Suppressor macrophage treated with lipopolysaccharide for 4 hours (primary cell): ENCODE measurements at regions not wholly inside any gene's neighbourhood (a gene's known extent, or its start where the extent isn't known, plus 50 kb on each side); places are given as distances from the start of the nearest gene placed in this dataset.

ENCODE experiments used
- DNase-seq: peaks from one replicate; pipeline ENCODE4 v3.0.0-alpha.2; 2020

- DNase-seq = no peak
Measured at GRCh38 chr11:91798240-91798639, 426.4 kb upstream of the FAT3 start.

- DNase-seq = no peak
Measured at GRCh38 chr11:91796999-91797398, 427.6 kb upstream of the FAT3 start.

- no peak for DNase-seq
Measured at GRCh38 chr11:91795139-91795887, 429.3 kb upstream of the FAT3 start.

DNA sequence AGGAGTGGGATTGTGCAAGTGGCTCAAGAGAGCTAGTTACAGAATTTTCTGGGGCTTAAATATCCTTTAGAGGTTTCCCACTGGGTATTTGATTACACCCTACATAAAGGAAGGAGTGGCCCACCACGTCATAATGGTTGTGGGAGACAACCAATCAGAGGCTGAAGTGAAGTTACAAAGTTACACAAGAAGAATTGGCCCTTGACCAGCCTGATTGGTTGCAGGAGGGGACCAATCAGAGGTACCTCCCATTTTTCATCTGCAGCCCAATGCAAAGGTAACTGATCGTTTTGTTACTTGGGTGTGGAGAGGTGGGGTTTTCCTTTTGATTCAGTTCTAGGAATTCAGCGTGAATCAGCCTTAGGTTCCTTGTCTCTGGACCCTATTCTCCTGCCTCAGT lies 430.5 kb upstream of the FAT3 start:
- no peak for DNase-seq

GRCh38 chr11:91792779-91793262 lies 431.8 kb upstream of the FAT3 start:
- DNase-seq = no peak

DNA sequence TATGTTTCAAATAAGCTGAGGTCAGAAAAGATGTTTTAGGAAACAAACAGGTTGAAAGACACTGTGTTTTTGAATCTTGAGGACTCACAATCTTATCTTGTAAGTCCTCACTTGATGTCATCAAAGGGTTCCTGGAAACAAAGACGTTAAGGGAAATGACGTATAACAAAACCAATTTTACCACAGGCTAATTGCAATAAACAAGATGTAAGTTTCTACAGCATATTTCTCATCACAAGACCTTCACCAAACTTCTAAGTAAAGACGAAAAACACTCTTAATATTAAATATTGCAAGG lies 433.5 kb upstream of the FAT3 start:
- no peak for DNase-seq

DNA sequence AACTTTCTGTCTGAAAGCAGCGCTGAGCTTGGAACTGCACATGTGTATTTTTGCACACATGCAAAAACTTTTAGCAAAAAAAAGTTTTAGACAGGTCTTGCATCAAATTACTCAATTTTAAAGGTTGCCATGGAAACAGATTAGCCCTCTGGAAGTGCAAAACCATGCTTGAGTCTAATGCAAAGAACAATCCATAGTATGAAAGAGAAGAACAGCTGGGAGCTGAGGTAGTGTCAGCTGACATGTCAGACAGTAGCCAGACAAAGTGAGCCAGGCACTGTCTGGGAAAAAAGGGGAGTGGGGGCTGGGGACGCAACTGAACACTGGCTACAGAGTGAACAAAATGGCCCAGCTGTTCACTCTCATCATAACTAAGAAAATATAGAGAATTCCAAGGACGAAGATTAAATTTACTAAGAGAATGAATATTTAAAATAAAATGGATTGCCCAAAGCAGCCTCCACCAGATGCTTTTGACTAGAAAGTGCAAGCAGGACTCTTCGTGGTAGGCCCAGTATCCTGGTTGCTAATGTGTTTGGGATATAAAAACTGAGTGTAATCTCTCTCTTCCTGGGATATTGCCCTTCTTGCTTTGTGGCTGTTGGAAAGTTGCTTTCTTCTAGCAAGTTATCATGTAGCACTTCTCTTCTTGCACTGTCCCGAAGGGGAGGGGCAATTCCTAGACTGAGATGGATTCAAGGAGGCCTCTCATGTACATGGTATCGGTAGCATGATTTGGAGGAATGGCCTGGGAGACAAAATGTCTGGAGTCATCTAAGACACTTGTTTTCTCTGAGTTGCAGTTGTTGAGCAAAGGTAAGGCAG lies 434.1 kb upstream of the FAT3 start:
- no peak for DNase-seq

DNA sequence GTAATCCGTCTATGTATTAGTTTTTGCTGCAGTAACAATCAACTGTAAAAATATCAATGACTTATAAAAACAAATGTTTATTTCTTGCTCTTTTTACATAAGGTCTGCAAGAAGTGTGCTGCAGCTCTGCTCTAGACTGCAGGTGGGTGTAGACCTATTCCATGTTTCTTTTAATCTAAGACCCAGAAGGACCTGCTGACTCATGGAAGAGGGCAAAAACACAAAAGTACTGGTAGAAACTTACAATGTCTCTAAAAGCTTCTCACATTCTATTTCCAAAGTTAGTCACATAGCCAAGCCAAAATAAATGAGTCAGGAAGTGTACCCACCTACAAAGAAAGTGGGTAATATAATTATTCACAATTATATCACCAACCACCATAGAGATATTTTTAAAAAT lies 435.9 kb upstream of the FAT3 start:
- no peak for DNase-seq

- no peak for DNase-seq
Measured at GRCh38 chr11:91786097-91786496, 438.5 kb upstream of the FAT3 start.

- no peak for DNase-seq
Measured at GRCh38 chr11:91783173-91783572, 441.4 kb upstream of the FAT3 start.

- DNase-seq = no peak
Measured at GRCh38 chr11:91778758-91779157, 445.9 kb upstream of the FAT3 start.

DNA sequence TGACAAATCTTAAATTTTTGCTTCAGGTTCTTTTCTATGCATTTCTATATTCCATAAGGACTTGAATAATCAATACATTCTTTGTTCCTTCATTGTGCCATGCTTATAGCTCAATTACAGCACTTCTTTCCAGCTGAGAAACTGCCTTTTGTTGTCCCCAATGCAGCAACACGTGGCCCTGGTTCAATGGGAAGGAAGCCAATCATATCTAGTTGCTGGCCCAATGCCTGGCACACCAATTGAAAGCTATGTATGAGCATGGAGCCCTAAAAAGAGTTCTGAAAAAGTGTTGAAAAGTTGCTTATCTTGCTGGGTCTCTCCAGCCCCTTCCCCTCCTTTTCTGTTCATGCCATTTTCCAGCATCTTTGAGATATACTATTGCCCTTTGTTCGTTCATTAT lies 448.0 kb upstream of the FAT3 start:
- DNase-seq = no peak

DNA sequence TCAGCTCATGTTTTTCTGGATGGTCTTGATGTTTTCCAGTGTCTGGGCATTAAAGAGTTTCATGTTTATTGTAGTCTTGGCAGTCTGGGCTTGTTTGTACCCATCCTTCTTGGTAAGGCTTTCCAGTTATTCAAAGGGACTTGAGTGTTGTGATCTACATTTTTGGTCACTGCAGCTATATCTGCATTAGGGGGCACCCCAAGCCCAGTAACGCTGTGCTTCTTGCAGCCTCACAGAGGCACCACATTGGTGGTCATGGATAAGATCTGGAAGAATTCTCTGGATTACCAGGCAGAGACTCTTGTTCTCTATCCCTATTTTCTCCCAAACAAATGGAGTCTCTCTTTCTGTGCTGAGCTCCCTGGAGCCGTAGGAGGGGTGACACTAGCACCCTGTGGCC lies 451.5 kb upstream of the FAT3 start:
- no peak for DNase-seq

- no peak for DNase-seq
Measured at GRCh38 chr11:91771961-91772360, 452.7 kb upstream of the FAT3 start.

- no peak for DNase-seq
Measured at GRCh38 chr11:91768783-91769182, 455.8 kb upstream of the FAT3 start.

GRCh38 chr11:91763331-91763730 lies 461.3 kb upstream of the FAT3 start:
- no peak for DNase-seq

GRCh38 chr11:91761406-91762025 lies 463.1 kb upstream of the FAT3 start:
- no peak for DNase-seq

DNA sequence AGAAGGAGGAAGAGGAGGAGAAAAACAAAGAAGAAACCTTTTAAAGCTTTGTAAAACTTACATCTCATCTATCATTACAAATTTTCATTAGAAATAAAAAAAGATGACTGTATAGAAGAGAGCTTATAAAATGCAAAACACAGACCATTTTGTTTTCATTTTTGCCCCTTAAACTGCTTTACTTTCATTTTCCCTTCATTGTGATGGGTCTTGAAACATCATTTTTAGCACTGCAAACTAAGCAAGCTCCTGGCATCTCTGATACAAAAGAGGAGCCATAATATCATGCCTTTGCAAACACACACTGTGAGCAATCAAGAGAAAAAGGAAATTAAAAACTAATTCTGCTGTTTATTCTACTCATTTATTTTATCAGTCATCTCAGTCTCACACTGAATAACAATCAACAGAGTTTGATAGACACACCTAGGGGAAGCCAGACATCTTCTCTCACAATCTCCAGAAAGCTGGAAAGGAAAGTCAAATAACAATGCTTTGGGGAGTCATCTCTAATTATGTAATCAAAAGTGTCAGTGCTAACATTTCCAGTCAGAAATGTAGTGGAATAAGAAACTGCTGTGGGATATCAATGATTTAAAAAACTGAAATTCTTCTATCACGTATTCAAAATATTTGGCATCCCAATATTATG lies 467.7 kb upstream of the FAT3 start:
- DNase-seq = no peak

DNA sequence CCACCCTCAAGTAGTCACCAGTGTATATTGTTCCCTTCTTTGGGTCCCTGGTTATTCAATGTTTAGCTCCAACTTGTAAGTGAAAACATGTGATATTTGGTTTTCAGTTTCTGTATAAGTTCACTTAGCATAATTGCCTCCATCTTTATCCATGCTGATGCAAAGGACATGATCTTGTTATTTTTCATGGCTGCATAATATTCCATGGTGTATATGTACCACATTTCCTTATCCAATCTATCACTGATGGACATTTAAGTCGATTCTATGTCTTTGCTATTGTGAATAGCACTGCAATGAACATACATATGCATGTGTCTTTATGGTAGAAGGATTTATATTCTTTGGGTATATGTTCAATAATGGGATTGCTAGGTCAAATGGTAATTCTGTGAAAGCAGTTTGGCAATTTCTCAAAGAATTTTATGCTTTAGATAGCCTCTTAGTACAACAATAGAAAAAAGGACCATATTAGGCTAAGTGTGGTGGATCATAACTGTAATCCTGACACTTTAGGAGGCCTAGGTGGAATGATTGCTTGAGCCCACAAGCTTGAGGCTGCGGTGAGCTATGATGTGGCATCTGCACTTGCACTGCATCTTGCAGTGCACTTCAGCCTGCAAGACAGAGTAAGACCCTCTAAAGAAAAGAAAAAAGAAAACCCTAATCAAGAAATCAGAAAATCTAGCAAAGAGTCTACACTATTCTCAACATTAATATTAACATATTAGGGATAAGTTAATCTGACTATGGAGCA lies 468.5 kb upstream of the FAT3 start:
- DNase-seq = no peak

GRCh38 chr11:91755526-91755925 lies 469.1 kb upstream of the FAT3 start:
- no peak for DNase-seq

- DNase-seq = no peak
Measured at GRCh38 chr11:91749251-91749650, 475.4 kb upstream of the FAT3 start.

- no peak for DNase-seq
Measured at GRCh38 chr11:91742155-91742554, 482.5 kb upstream of the FAT3 start.

DNA sequence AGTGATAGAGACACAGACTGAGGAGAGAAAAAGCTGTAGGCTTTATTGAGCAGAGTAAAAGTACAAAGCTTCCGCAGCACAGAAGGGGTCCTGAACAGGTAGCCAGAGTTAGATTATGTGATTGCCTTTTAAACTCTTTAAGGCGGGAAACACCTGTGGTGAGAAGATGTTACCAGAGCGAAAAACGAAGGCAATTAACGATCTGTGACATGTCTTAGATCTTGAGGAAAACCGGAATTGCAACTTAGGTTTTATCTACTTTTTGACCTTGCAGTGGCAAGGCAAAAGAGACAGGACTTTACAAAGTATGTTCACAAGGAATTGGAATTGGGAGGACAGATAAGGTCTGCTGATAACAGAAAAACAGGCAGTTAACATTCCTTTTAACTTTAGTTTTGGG lies 493.6 kb upstream of the FAT3 start:
- no peak for DNase-seq
